IMR-90 (cell line): ENCODE measurements at regions not wholly inside any gene's neighbourhood (a gene's known extent, or its start where the extent isn't known, plus 50 kb on each side); places are given as distances from the start of the nearest gene placed in this dataset.

Experiments
- ATAC-seq: fragments of 200-7000 bp; cut with Tn5 transposase; 2 replicates; pipeline ENCODE4 v1.9.1; 2020; ENCODE audit warnings: low read depth, mild to moderate bottlenecking, moderate library complexity
- BruUV-seq: library from RNA; stranded (reverse); fragments of 400-500 nt; replicated peaks from 2 replicates; lab custom pipeline; 2021; lab: Mats Ljungman, UMichigan
- CTCF ChIA-PET: fragments of 300-600 bp; formaldehyde crosslinking; extraction: SDS; loops from one replicate; lab custom pipeline; 2021; ENCODE audit warnings: antibody characterized with exemption; lab: Yijun Ruan, JAX
- POLR2A ChIA-PET: fragments of 300-600 bp; sonication (Branson Sonifier 250); formaldehyde crosslinking; loops from one replicate; lab custom pipeline; 2022; ENCODE audit warnings: antibody characterized with exemption; ENCODE audit not compliant: unreplicated experiment; lab: Charles Lee
- DNase-seq: peaks from one replicate; pipeline ENCODE4 v3.0.0; 2013
- H2AFZ ChIP-seq: replicated peaks from 2 replicates; pipeline ENCODE3; 2013; ENCODE audit warnings: low read length, mild to moderate bottlenecking; ENCODE audit not compliant: poor library complexity
- H2AK5ac ChIP-seq: 2 replicates; pipeline ENCODE4 v1.6.1; 2013; ENCODE audit warnings: low read depth, low read length, inconsistent platforms
- H2AK9ac ChIP-seq: replicated peaks from 2 replicates; pipeline ENCODE3; 2013; ENCODE audit warnings: mild to moderate bottlenecking, low read depth, low read length, moderate library complexity; ENCODE audit not compliant: poor library complexity
- H2BK120ac ChIP-seq: 2 replicates; pipeline ENCODE4 v1.6.1; 2013; ENCODE audit warnings: low read depth, low read length, inconsistent platforms
- H2BK15ac ChIP-seq: 3 replicates; pipeline ENCODE4 v1.6.1; 2013; ENCODE audit warnings: low read depth, low read length, inconsistent platforms
- H2BK20ac ChIP-seq: 2 replicates; pipeline ENCODE4 v1.6.1; 2013; ENCODE audit warnings: low read depth, mild to moderate bottlenecking, inconsistent platforms, low read length, moderate library complexity
- H2BK5ac ChIP-seq: 2 replicates; pipeline ENCODE4 v1.6.1; 2013; ENCODE audit warnings: mild to moderate bottlenecking, low read depth, low read length, inconsistent platforms; ENCODE audit not compliant: poor library complexity, severe bottlenecking
- H3K14ac ChIP-seq: replicated peaks from 2 replicates; pipeline ENCODE4 v1.6.1; 2013; ENCODE audit warnings: low read depth, low read length, inconsistent platforms
- H3K18ac ChIP-seq: 2 replicates; pipeline ENCODE4 v1.6.1; 2013; ENCODE audit warnings: low read depth, low read length, control low read depth
- H3K23ac ChIP-seq: 2 replicates; pipeline ENCODE4 v1.6.1; 2013; ENCODE audit warnings: low read depth, low read length, inconsistent platforms
- H3K27ac ChIP-seq: 2 replicates; pipeline ENCODE4 v1.5.1; 2013; ENCODE audit warnings: mild to moderate bottlenecking, control low read depth, low read length; ENCODE audit not compliant: insufficient read depth
- H3K27me3 ChIP-seq: 2 replicates; pipeline ENCODE4 v1.6.1; 2013; ENCODE audit warnings: low read length; ENCODE audit not compliant: control insufficient read depth, insufficient read depth
- H3K36me3 ChIP-seq: 2 replicates; pipeline ENCODE4 v1.6.1; 2013; ENCODE audit warnings: low read length, mixed read lengths; ENCODE audit not compliant: control insufficient read depth, insufficient read depth
- H3K4ac ChIP-seq: 2 replicates; pipeline ENCODE4 v1.6.1; 2013; ENCODE audit warnings: low read depth, low read length, inconsistent platforms
- H3K4me1 ChIP-seq: 2 replicates; pipeline ENCODE4 v1.6.1; 2013; ENCODE audit warnings: low read length, mixed read lengths; ENCODE audit not compliant: control insufficient read depth, insufficient read depth
- H3K4me2 ChIP-seq: 2 replicates; pipeline ENCODE4 v1.6.1; 2013; ENCODE audit warnings: low read depth, mild to moderate bottlenecking, control low read depth, low read length, moderate library complexity
- H3K4me3 ChIP-seq: 2 replicates; pipeline ENCODE4 v1.5.1; 2013; ENCODE audit warnings: low read depth, mild to moderate bottlenecking, control low read depth, low read length, moderate library complexity; ENCODE audit not compliant: insufficient read depth
- H3K56ac ChIP-seq: 2 replicates; pipeline ENCODE4 v1.6.1; 2013; ENCODE audit warnings: low read length, inconsistent platforms; ENCODE audit not compliant: insufficient read depth; ENCODE audit errors: extremely low read depth
- H3K79me1 ChIP-seq, 2 experiments: 2 replicates each; pipeline ENCODE4 v1.6.1; 2013; ENCODE audit warnings: low read length in 2 of 2, inconsistent platforms in 1 of 2, low read depth in 1 of 2
- H3K9ac ChIP-seq: 2 replicates; pipeline ENCODE4 v1.6.1; 2013; ENCODE audit warnings: low read depth, low read length, control low read depth
- H3K9me1 ChIP-seq: 2 replicates; pipeline ENCODE4 v1.6.1; 2013; ENCODE audit warnings: low read length, inconsistent platforms; ENCODE audit not compliant: insufficient read depth
- H3K9me3 ChIP-seq: 2 replicates; pipeline ENCODE4 v1.6.1; 2013; ENCODE audit warnings: low read length; ENCODE audit not compliant: control insufficient read depth, insufficient read depth
- H4K20me1 ChIP-seq: 2 replicates; pipeline ENCODE4 v1.6.1; 2013; ENCODE audit warnings: low read length, inconsistent platforms; ENCODE audit not compliant: insufficient read depth
- H4K5ac ChIP-seq: 2 replicates; pipeline ENCODE4 v1.6.1; 2013; ENCODE audit warnings: mild to moderate bottlenecking, low read depth, low read length, control low read depth
- H4K8ac ChIP-seq, 2 experiments: 2 replicates each; pipeline ENCODE4 v1.6.1; 2013; ENCODE audit warnings: low read depth in 2 of 2, low read length in 2 of 2, control low read depth in 1 of 2, inconsistent platforms in 1 of 2
- H4K91ac ChIP-seq: 2 replicates; pipeline ENCODE4 v1.6.1; 2013; ENCODE audit warnings: low read depth, low read length, inconsistent platforms; ENCODE audit not compliant: insufficient read depth
- BHLHE40 ChIP-seq: fragments of 150-350 bp; IDR thresholded peaks from 2 replicates; pipeline ENCODE4 v1.6.1; 2016; ENCODE audit warnings: mild to moderate bottlenecking, low read depth, low read length
- CEBPB ChIP-seq: IDR thresholded peaks from 2 replicates; pipeline ENCODE4 v1.6.1; 2012; ENCODE audit warnings: low read depth, low read length, improper control_type of control experiment
- CHD1 ChIP-seq: IDR thresholded peaks from 2 replicates; pipeline ENCODE4 v1.6.1; 2012; ENCODE audit warnings: low read depth, low read length, improper control_type of control experiment
- CTCF ChIP-seq: conservative IDR thresholded peaks from 2 replicates; pipeline ENCODE4 v1.5.1; 2012; ENCODE audit warnings: mild to moderate bottlenecking, low read depth, low read length, improper control_type of control experiment
- FOS ChIP-seq: fragments of 150-350 bp; IDR thresholded peaks from 2 replicates; pipeline ENCODE4 v1.6.1; 2016; ENCODE audit warnings: low read depth, low read length
- MAZ ChIP-seq: IDR thresholded peaks from 2 replicates; pipeline ENCODE4 v1.6.1; 2012; ENCODE audit warnings: low read depth, mild to moderate bottlenecking, low read length, improper control_type of control experiment, moderate library complexity, borderline replicate concordance
- MXI1 ChIP-seq: IDR thresholded peaks from 2 replicates; pipeline ENCODE4 v1.6.1; 2012; ENCODE audit warnings: low read depth, mild to moderate bottlenecking, low read length, moderate library complexity, borderline replicate concordance
- POLR2A ChIP-seq: IDR thresholded peaks from 2 replicates; pipeline ENCODE4 v1.6.1; 2012; ENCODE audit warnings: mild to moderate bottlenecking, low read depth, low read length
- RCOR1 ChIP-seq: IDR thresholded peaks from 2 replicates; pipeline ENCODE4 v1.6.1; 2012; ENCODE audit warnings: mild to moderate bottlenecking, low read length, improper control_type of control experiment; ENCODE audit not compliant: insufficient replicate concordance
- RFX5 ChIP-seq: IDR thresholded peaks from 2 replicates; pipeline ENCODE4 v1.8.0; 2012; ENCODE audit warnings: low read depth, mild to moderate bottlenecking, low read length, moderate library complexity
- USF2 ChIP-seq: fragments of 150-350 bp; IDR thresholded peaks from 2 replicates; pipeline ENCODE4 v1.6.1; 2017; ENCODE audit warnings: mild to moderate bottlenecking, antibody characterized with exemption, low read length, low read depth
- WGBS, 2 experiments: methylation state at CpG; one replicate each; pipeline versions ENCODE4 v1.1.5 to v1.1.7; 2013; ENCODE audit warnings: missing lambda C conversion rate in 2 of 2; ENCODE audit not compliant: insufficient read length in 1 of 2; ENCODE audit errors: extremely low coverage in 2 of 2; 5-methylcytosine and 5-hydroxymethylcytosine counted together
- dilution Hi-C: fragments of 300-500 bp; cut with HindIII; formaldehyde crosslinking; loops from one replicate; pipeline ENCODE4 v1.14.3; 2018; ENCODE audit warnings: low sequenced_read_pairs; ENCODE audit not compliant: unreplicated experiment
- in situ Hi-C: fragments of 300-500 bp; cut with MboI; formaldehyde crosslinking; loops from 3 replicates; pipeline ENCODE4 v1.14.3; 2019; ENCODE audit warnings: low sequenced_read_pairs, inconsistent platforms, mixed read lengths
- intact Hi-C: fragments of 100-400 bp; cut with micrococcal nuclease; formaldehyde crosslinking; loops from 2 replicates; pipeline ENCODE4 v1.10.0; 2022

- Histone ChIP-seq H4K20me1 (no peaks in the 10 kb centered on the region), H3K79me1 (no peaks in the 10 kb centered on the region), H3K9me1 (no peaks in the 10 kb centered on the region), H3K4me2 (no peak overlapping the region), H3K4me1 (peaks cover 1% of the 10 kb centered on the region; the same call in 1 of the 2 replicates), H2AK9ac (no peak overlapping the region), H2BK5ac (no peak overlapping the region), H2BK20ac (no peak overlapping the region), H3K27me3 (peaks cover 13% of the 10 kb centered on the region), H4K5ac (no peak overlapping the region), H3K56ac (no peak overlapping the region), H3K9me3 (no peaks in the 10 kb centered on the region), H3K14ac (no peak overlapping the region), H3K4me3 (no peak overlapping the region), H2BK15ac (no peak overlapping the region), H3K27ac (no peak overlapping the region), H2AK5ac (no peak overlapping the region), H2BK120ac (no peak overlapping the region), H3K4ac (no peak overlapping the region), H3K18ac (no peak overlapping the region), H3K9ac (no peak overlapping the region), H3K23ac (no peak overlapping the region), H4K8ac (no peak overlapping the region), H4K91ac (no peak overlapping the region), H2AFZ (no peak overlapping the region), H3K36me3 (no peaks in the 10 kb centered on the region)
- ChIA-PET CTCF (no interaction called here), POLR2A (no interaction called here)
- ATAC-seq: no peak
- intact Hi-C loops: no loop called here
- in situ Hi-C loops: no loop called here
- peak; percentile 45 for DNase-seq
- dilution Hi-C loops: no loop called here
- WGBS, 2 experiments: 47% methylated on average over 3 of the region's 5 CpGs; no CpG with 5 or more reads in 1 of the 2 experiments
- TF ChIP-seq USF2 (no peak), POLR2A (no peak), CHD1 (no peak), CTCF (no peak), MXI1 (no peak), RFX5 (no peak), BHLHE40 (no peak), MAZ (no peak), CEBPB (no peak), FOS (no peak), RCOR1 (no peak)
- no TSS peak for BruUV-seq
Observed at GRCh38 chr5:175800656-175801081, 70.7 kb upstream of the CPLX2 start.
